GM21360 (cell line): ENCODE measurements at regions not wholly inside any gene's neighbourhood (a gene's known extent, or its start where the extent isn't known, plus 50 kb on each side); places are given as distances from the start of the nearest gene placed in this dataset.

Experiments
- ATAC-seq: cut with Tn5 transposase; IDR thresholded peaks from one replicate; pipeline ENCODE4 v1.9.1; 2021; ENCODE audit warnings: mild to moderate bottlenecking, moderate library complexity; ENCODE audit not compliant: unreplicated experiment

GRCh38 chr2:104584393-104584792 lies 269.5 kb upstream of the POU3F3 start:
- no peak for ATAC-seq

- no peak for ATAC-seq
These were observed 258.3 kb upstream of the POU3F3 start for GRCh38 chr2:104595576-104595975.

- no peak for ATAC-seq
These were observed 256.0 kb upstream of the POU3F3 start for GRCh38 chr2:104597942-104598341.

GRCh38 chr2:104598636-104599035 lies 255.3 kb upstream of the POU3F3 start:
- ATAC-seq, result no peak

- ATAC-seq, result no peak
These were observed 254.0 kb upstream of the POU3F3 start for GRCh38 chr2:104599787-104600510.

GRCh38 chr2:104606056-104606455 lies 247.9 kb upstream of the POU3F3 start:
- ATAC-seq, result no peak

GRCh38 chr2:104616856-104617255 lies 237.1 kb upstream of the POU3F3 start:
- no peak for ATAC-seq

- no peak for ATAC-seq
These were observed 233.1 kb upstream of the POU3F3 start for GRCh38 chr2:104620801-104621200.

- ATAC-seq, result no peak
These were observed 218.3 kb upstream of the POU3F3 start for GRCh38 chr2:104635608-104636007.

GRCh38 chr2:104638190-104638858 lies 215.6 kb upstream of the POU3F3 start:
- ATAC-seq, result no peak

GRCh38 chr2:104638859-104639202 lies 215.1 kb upstream of the POU3F3 start:
- no peak for ATAC-seq

GRCh38 chr2:104641786-104642185 lies 212.1 kb upstream of the POU3F3 start:
- ATAC-seq, result no peak

GRCh38 chr2:104648376-104648775 lies 205.5 kb upstream of the POU3F3 start:
- ATAC-seq, result no peak

GRCh38 chr2:104649866-104650265 lies 204.0 kb upstream of the POU3F3 start:
- ATAC-seq, result no peak

- ATAC-seq, result no peak
These were observed 203.4 kb upstream of the POU3F3 start for GRCh38 chr2:104650405-104650996.

- no peak for ATAC-seq
These were observed 199.1 kb upstream of the POU3F3 start for GRCh38 chr2:104654811-104655210.

- no peak for ATAC-seq
These were observed 197.2 kb upstream of the POU3F3 start for GRCh38 chr2:104656571-104657163.

- no peak for ATAC-seq
These were observed 195.6 kb upstream of the POU3F3 start for GRCh38 chr2:104658144-104658835.

GRCh38 chr2:104658904-104659591 lies 194.9 kb upstream of the POU3F3 start:
- ATAC-seq, result no peak

GRCh38 chr2:104660991-104661390 lies 192.9 kb upstream of the POU3F3 start:
- no peak for ATAC-seq

- no peak for ATAC-seq
These were observed 189.2 kb upstream of the POU3F3 start for GRCh38 chr2:104664672-104665071.
